Hepatocyte (in vitro differentiated cells): ENCODE measurements at regions not wholly inside any gene's neighbourhood (a gene's known extent, or its start where the extent isn't known, plus 50 kb on each side); places are given as distances from the start of the nearest gene placed in this dataset.

ENCODE experiments used
- CTCF ChIP-seq: fragments of 200-600 bp; sonication (generic); IDR thresholded peaks from 2 replicates; pipeline ENCODE4 v1.5.1; 2016; ENCODE audit warnings: antibody characterized with exemption, mild to moderate bottlenecking; ENCODE audit not compliant: poor library complexity
- EZH2 ChIP-seq: fragments of 200-600 bp; sonication (generic); IDR thresholded peaks from 2 replicates; pipeline ENCODE4 v1.6.1; 2016; ENCODE audit warnings: antibody characterized with exemption, mild to moderate bottlenecking, borderline replicate concordance

- TF ChIP-seq CTCF = no peak
- no peak for TF ChIP-seq EZH2
Observed at GRCh38 chr7:138289082-138289481, 171.0 kb upstream of the TRIM24 start.
